ENCODE measurements at regions not wholly inside any gene's neighbourhood (a gene's known extent, or its start where the extent isn't known, plus 50 kb on each side); places are given as distances from the start of the nearest gene placed in this dataset.

DNA sequence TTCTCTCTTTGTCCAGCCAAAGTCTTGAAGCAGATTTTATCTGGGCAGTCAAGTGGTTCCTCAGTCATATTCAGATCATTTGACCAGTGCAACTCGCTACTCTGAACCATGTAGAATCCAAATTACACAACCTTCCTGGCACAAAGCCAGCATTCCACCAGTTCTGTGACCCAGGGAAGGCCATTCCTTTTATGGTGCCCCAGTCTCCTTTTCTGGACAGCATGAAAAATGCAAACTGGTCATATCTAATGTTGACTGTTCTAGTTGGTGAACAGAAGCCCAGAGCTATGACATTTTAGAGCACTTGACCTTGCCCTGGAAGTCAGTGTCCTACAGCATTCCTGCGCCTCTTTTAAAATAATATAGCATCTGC, 364.6 kb downstream of the BRINP1 start:
- H3K9me3 ChIP-seq (ENCODE audit: control insufficient read depth, insufficient read depth, low read length) = peaks cover 9% of the 10 kb centered on the region
- no peak for DNase-seq (ENCODE audit: low read depth, low spot score)
- POLR2A ChIA-PET = no interaction called here
- TF ChIP-seq, protein P1, sequence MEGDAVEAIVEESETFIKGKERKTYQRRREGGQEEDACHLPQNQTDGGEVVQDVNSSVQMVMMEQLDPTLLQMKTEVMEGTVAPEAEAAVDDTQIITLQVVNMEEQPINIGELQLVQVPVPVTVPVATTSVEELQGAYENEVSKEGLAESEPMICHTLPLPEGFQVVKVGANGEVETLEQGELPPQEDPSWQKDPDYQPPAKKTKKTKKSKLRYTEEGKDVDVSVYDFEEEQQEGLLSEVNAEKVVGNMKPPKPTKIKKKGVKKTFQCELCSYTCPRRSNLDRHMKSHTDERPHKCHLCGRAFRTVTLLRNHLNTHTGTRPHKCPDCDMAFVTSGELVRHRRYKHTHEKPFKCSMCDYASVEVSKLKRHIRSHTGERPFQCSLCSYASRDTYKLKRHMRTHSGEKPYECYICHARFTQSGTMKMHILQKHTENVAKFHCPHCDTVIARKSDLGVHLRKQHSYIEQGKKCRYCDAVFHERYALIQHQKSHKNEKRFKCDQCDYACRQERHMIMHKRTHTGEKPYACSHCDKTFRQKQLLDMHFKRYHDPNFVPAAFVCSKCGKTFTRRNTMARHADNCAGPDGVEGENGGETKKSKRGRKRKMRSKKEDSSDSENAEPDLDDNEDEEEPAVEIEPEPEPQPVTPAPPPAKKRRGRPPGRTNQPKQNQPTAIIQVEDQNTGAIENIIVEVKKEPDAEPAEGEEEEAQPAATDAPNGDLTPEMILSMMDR (IDR thresholded peaks at IDR 0.05; ENCODE audit: low read depth, low read length) = no peak
- H3K27ac ChIP-seq (ENCODE audit: low read depth, low read length) = no peak overlapping the region
- H3K4me3 ChIP-seq (ENCODE audit: low read depth, low read length) = no peak overlapping the region
- no peaks in the 10 kb centered on the region for H3K27me3 ChIP-seq (ENCODE audit: control insufficient read depth, insufficient read depth, low read length)
- CTCF ChIA-PET = no interaction called here

DNA sequence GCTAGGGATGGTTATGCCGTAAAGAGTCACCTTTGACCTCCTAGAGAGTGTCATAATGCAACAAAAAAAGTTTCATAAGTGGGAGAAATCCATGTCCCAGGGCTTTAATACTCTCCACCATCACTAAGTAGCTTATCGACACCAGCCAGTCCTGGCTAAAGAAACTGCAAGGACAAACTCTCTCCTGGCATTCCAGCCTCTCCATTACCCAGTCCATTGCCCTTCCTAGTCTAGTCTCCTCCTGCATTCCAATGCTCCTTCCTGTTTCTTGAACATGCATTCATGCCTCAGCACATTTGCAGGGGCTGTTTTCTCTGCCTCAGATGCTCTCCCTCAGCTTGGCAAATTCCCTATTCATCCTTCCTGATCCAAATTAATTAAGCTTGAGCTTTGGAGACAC, 364.1 kb downstream of the BRINP1 start:
- ChIA-PET POLR2A (no interaction called here), CTCF (no interaction called here)
- TF ChIP-seq, protein P1 (IDR thresholded peaks at IDR 0.05; ENCODE audit: low read depth, low read length) = no peak
- Histone ChIP-seq H3K27ac (ENCODE audit: low read depth, low read length) (no peak overlapping the region), H3K9me3 (ENCODE audit: control insufficient read depth, insufficient read depth, low read length) (peaks cover 11% of the 10 kb centered on the region), H3K27me3 (ENCODE audit: control insufficient read depth, insufficient read depth, low read length) (no peaks in the 10 kb centered on the region), H3K4me3 (ENCODE audit: low read depth, low read length) (no peak overlapping the region)
- DNase-seq (ENCODE audit: low read depth, low spot score) = no peak

DNA sequence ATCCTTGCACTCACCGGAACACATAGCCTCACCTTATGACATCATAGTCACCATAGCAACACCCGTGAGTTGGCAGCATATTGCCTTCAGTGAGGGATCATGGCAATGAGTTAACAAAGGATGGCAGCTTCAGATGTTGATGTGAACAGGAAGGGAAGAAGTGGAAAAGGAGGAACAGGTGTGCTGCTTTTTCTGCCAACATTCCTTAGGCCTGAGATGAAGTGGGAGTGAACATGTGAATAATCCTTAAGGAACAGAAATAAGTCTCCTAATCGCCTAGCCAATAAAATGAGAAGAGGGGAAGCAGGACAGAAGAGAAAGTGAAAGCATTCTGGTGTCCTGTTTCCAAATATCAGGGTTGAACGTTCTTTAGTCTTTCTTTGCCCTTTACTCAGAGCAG, 360.0 kb downstream of the BRINP1 start:
- ChIA-PET CTCF (no interaction called here), POLR2A (no interaction called here)
- TF ChIP-seq, protein P1 (IDR thresholded peaks at IDR 0.05; ENCODE audit: low read depth, low read length) = no peak
- DNase-seq (ENCODE audit: low read depth, low spot score) = no peak
- Histone ChIP-seq H3K27me3 (ENCODE audit: control insufficient read depth, insufficient read depth, low read length) (no peaks in the 10 kb centered on the region), H3K4me3 (ENCODE audit: low read depth, low read length) (no peak overlapping the region), H3K27ac (ENCODE audit: low read depth, low read length) (no peak overlapping the region), H3K9me3 (ENCODE audit: control insufficient read depth, insufficient read depth, low read length) (peaks cover 12% of the 10 kb centered on the region)

DNA sequence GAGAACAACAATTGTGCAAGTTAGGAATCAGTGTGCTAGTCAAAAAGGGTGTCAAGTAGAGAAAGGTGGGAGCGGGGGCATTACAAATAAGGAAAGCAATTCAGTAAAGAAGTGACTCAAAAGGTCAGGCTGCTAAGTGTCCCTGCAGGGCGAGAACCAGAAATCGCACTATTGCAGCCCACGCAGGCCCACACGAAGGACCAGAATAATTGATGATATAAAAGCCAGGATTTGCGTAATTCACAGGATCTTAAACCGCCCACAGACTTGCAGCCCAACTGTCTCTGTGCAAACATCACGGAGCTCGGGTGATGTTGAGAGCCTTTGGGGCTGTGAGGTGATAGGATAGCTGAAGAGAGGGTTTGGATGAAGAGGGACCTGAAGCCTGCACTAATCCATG, 349.0 kb downstream of the BRINP1 start:
- no peak overlapping the region for H3K27ac ChIP-seq (ENCODE audit: low read depth, low read length)
- POLR2A ChIA-PET = no interaction called here

DNA sequence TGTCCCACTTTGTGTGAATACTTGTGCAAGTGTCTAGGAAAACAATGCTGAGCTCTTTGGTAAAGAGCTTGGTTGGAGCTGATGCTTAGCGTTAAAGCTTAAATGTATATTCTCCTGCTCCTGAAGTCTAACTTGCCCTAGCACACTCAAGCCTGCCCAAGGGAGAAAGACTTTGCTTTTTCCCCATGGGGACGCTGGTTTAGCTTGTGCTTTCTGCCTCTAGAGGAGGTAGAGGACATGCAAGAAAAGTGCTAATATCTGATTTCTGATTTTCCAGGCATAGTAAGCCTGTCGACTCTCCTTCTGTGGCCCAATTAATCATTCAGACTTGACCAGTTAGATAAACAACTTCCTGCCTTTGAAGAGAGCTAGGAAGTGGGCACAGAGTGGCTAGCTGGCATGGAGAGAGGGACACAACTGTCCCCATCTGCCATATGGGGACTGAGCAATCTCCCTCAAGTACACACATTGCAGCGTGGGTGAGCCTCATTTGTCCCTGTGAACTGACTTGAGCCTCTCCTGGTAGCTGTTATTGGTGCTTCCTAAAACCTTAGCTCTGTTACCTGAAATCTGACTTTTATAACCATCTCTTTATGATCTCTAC, 348.4 kb downstream of the BRINP1 start:
- TF ChIP-seq, protein P1 (IDR thresholded peaks at IDR 0.05; ENCODE audit: low read depth, low read length) = no peak
- no peaks in the 10 kb centered on the region for H3K27me3 ChIP-seq (ENCODE audit: control insufficient read depth, insufficient read depth, low read length)
- H3K9me3 ChIP-seq (ENCODE audit: control insufficient read depth, insufficient read depth, low read length) = peaks cover 3% of the 10 kb centered on the region; the same call in 1 of the 2 replicates
- H3K4me3 ChIP-seq (ENCODE audit: low read depth, low read length) = no peak overlapping the region
- POLR2A ChIA-PET = no interaction called here
- no peak overlapping the region for H3K27ac ChIP-seq (ENCODE audit: low read depth, low read length)
- DNase-seq (ENCODE audit: low read depth, low spot score) = no peak
- CTCF ChIA-PET = no interaction called here

More for the DNA sequence above, 349.0 kb downstream of the BRINP1 start:
- DNase-seq (ENCODE audit: low read depth, low spot score) = no peak
- H3K9me3 ChIP-seq (ENCODE audit: control insufficient read depth, insufficient read depth, low read length) = peaks cover 3% of the 10 kb centered on the region; the same call in 1 of the 2 replicates
- H3K27me3 ChIP-seq (ENCODE audit: control insufficient read depth, insufficient read depth, low read length) = no peaks in the 10 kb centered on the region
- TF ChIP-seq, protein P1 (IDR thresholded peaks at IDR 0.05; ENCODE audit: low read depth, low read length) = no peak
- CTCF ChIA-PET = no interaction called here
- no peak overlapping the region for H3K4me3 ChIP-seq (ENCODE audit: low read depth, low read length)
